BE2C (cell line): ENCODE measurements at regions not wholly inside any gene's neighbourhood (a gene's known extent, or its start where the extent isn't known, plus 50 kb on each side); places are given as distances from the start of the nearest gene placed in this dataset.

Source experiments
- DNase-seq: peaks from one replicate; pipeline ENCODE4 v3.0.0-alpha.2; 2020
- H3K27me3 ChIP-seq: fragments of 250-450 bp; sonication (Bioruptor Pico); 2 replicates; pipeline ENCODE4 v1.5.1; 2020; ENCODE audit warnings: mild to moderate bottlenecking
- H3K36me3 ChIP-seq: fragments of 250-450 bp; sonication (Bioruptor Pico); 2 replicates; pipeline ENCODE4 v1.5.1; 2020; ENCODE audit warnings: mild to moderate bottlenecking
- H3K4me1 ChIP-seq: fragments of 250-450 bp; sonication (Bioruptor Pico); 2 replicates; pipeline ENCODE4 v1.5.1; 2020
- H3K4me3 ChIP-seq: 2 replicates; pipeline ENCODE4 v1.5.1; 2011; ENCODE audit warnings: low read depth, low read length
- H3K9me3 ChIP-seq: fragments of 250-450 bp; sonication (Bioruptor Pico); 2 replicates; pipeline ENCODE4 v1.5.1; 2020
- CTCF ChIP-seq: IDR thresholded peaks from 2 replicates; pipeline ENCODE4 v1.5.1; 2012; ENCODE audit warnings: mild to moderate bottlenecking, low read depth, low read length

DNA sequence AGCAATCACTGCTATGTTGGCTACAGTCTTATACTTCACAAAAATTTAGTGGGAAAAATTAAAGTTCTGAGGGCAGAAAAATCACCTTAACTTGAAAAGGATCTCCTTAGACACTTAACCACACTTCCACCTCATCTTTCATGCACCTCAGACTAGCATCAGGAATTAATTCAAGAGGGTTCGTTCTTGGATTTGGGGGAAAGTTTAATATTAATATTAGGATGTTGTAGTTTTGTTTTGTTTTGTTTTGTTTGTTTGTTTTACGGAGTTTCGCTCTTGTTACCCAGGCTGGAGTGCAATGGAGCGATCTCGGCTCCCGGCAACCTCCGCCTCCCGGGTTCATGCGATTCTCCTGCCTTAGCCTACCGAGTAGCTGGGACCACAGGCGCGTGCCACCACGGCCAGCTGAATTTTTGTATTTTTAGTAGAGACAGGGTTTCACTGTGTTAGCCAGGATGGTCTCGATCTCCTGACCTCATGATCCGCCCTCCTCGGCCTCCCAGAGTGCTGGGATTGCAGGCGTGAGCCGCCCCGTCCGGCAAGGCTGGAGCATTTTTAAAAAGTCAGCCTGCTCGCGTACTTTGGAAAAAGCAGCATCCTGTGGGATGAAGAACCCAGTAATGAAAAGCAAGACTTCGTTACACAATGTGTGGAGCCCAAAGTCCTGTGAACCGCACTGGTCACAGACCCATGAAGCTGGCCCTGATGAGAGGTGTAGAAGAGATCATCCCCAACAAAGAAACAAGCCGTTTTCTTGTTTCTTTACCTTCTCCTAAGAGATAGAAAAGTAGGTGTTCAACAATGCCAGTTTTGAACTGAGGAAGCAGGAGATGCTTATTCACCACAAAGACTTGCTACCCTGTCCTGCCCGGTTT lies 194.9 kb downstream of the GPX5 start:
- no peak for DNase-seq
- no peaks in the 10 kb centered on the region for H3K4me1 ChIP-seq
- H3K36me3 ChIP-seq = no peaks in the 10 kb centered on the region
- H3K9me3 ChIP-seq = no peaks in the 10 kb centered on the region
- no peak for TF ChIP-seq CTCF
- H3K27me3 ChIP-seq = no peaks in the 10 kb centered on the region; the same call in 1 of the 2 replicates
- no peak overlapping the region for H3K4me3 ChIP-seq

DNA sequence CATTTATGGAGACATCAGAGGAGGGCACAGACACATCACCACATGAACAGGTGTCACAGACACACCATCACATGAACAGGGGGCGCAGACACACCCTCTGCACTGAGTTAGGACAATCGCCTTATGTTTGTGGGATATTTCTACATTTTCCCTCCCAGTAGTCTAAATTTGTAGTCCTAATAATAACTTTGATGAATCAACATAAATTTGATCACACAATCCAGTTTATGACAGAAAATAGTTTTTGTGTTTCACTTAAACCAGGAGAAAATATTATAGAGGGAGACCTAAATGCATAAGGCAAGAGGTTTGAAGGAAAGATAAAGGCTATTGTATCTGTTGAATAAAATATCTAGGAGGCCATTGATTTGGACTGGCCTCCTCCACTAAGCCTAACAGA lies 195.7 kb downstream of the GPX5 start:
- Histone ChIP-seq H3K27me3 (no peaks in the 10 kb centered on the region; the same call in 1 of the 2 replicates), H3K36me3 (no peaks in the 10 kb centered on the region), H3K4me1 (no peaks in the 10 kb centered on the region), H3K4me3 (no peak overlapping the region), H3K9me3 (no peaks in the 10 kb centered on the region)
- no peak for TF ChIP-seq CTCF
- no peak for DNase-seq

- Histone ChIP-seq H3K4me3 (no peak overlapping the region), H3K4me1 (no peaks in the 10 kb centered on the region; the same call in 1 of the 2 replicates), H3K27me3 (peaks cover 3% of the 10 kb centered on the region; the same call in 1 of the 2 replicates), H3K9me3 (no peaks in the 10 kb centered on the region), H3K36me3 (no peaks in the 10 kb centered on the region)
- DNase-seq = no peak
- TF ChIP-seq CTCF = no peak
Measured at GRCh38 chr6:28724395-28724794, 198.7 kb downstream of the GPX5 start.

DNA sequence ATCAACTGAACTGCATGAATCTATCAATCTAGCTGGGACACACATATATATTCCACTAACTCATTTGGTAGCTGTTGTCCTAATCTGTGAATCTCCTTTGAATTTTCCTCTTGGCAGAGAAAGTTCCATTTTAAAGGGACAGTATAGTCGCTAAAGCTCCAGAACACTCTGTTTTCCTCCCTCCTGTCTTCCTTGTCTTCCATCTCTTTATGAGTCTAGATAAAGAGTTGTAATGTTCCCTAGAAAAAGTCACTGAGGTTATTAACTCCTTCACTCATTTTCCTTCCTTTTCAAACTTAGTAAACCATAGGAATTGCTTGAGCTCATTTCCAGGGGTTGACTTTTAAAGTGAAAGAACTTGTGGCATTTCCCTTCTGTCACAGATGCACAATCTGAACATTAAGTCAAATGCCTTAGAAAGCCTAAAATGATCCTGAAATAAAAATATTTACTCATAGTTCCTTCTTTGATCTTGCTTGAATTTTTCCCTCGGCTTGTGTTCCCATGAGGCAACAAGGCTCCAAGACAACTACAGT lies 198.4 kb downstream of the TRIM27 start:
- TF ChIP-seq CTCF = no peak
- no peaks in the 10 kb centered on the region for H3K36me3 ChIP-seq
- no peaks in the 10 kb centered on the region; the same call in 1 of the 2 replicates for H3K4me1 ChIP-seq
- H3K27me3 ChIP-seq = peaks cover 8% of the 10 kb centered on the region
- H3K9me3 ChIP-seq = no peaks in the 10 kb centered on the region
- H3K4me3 ChIP-seq = no peak overlapping the region
- no peak for DNase-seq

GRCh38 chr6:28725890-28726348 lies 197.9 kb downstream of the TRIM27 start:
- H3K4me3 ChIP-seq = no peak overlapping the region
- TF ChIP-seq CTCF = no peak
- H3K4me1 ChIP-seq = no peaks in the 10 kb centered on the region; the same call in 1 of the 2 replicates
- peak; percentile 69 for DNase-seq
- peaks cover 13% of the 10 kb centered on the region for H3K27me3 ChIP-seq
- no peaks in the 10 kb centered on the region for H3K9me3 ChIP-seq
- no peaks in the 10 kb centered on the region for H3K36me3 ChIP-seq
